ENCODE measurements at regions not wholly inside any gene's neighbourhood (a gene's known extent, or its start where the extent isn't known, plus 50 kb on each side); places are given as distances from the start of the nearest gene placed in this dataset.

DNA sequence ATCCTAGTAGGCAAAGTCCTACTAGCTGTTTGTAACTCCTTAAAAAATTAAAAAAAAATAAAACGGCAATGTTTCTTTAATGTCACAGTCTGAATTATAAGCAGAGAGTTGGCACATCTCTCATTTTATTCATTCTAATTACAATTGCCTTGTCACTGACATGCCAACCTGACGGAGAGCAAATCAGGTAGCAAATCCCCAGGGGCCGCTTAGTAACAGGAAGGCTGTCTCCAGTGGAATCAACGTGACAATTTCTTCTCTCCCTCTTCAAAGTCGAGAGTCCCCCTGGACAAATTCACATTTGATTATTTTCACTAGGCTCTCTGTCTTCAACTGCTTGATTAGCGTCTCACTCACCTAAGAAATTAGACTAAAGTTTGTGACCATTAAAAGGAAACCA, 1598.9 kb upstream of the PIK3C3 start:
- H3K4me3 Mint-ChIP-seq (ENCODE audit: unreplicated experiment) = no peak overlapping the region
- no peaks in the 10 kb centered on the region for H3K9me3 ChIP-seq (ENCODE audit: insufficient read depth, low read depth, low read length)
- H3K9me3 Mint-ChIP-seq (ENCODE audit: unreplicated experiment) = no peaks in the 10 kb centered on the region
- H3K4me1 ChIP-seq (ENCODE audit: insufficient read depth, low read length) = no peaks in the 10 kb centered on the region
- TF ChIP-seq, protein P1, sequence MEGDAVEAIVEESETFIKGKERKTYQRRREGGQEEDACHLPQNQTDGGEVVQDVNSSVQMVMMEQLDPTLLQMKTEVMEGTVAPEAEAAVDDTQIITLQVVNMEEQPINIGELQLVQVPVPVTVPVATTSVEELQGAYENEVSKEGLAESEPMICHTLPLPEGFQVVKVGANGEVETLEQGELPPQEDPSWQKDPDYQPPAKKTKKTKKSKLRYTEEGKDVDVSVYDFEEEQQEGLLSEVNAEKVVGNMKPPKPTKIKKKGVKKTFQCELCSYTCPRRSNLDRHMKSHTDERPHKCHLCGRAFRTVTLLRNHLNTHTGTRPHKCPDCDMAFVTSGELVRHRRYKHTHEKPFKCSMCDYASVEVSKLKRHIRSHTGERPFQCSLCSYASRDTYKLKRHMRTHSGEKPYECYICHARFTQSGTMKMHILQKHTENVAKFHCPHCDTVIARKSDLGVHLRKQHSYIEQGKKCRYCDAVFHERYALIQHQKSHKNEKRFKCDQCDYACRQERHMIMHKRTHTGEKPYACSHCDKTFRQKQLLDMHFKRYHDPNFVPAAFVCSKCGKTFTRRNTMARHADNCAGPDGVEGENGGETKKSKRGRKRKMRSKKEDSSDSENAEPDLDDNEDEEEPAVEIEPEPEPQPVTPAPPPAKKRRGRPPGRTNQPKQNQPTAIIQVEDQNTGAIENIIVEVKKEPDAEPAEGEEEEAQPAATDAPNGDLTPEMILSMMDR (IDR thresholded peaks at IDR 0.05; ENCODE audit: insufficient read depth, low read depth, low read length) = no peak
- no peak for TF ChIP-seq EZH2 (IDR thresholded peaks at IDR 0.05; ENCODE audit: insufficient read depth, low read length)
- H3K27ac Mint-ChIP-seq (ENCODE audit: unreplicated experiment) = no peak overlapping the region
- H3K27me3 Mint-ChIP-seq (ENCODE audit: low read depth, unreplicated experiment) = no peaks in the 10 kb centered on the region
- no peak overlapping the region for H3K4me2 ChIP-seq (ENCODE audit: low read length)
- no peaks in the 10 kb centered on the region for H3K79me2 ChIP-seq (ENCODE audit: insufficient read depth, low read length)
- H4K20me1 ChIP-seq (ENCODE audit: insufficient read depth, low read length) = no peaks in the 10 kb centered on the region
- no peaks in the 10 kb centered on the region for H3K36me3 ChIP-seq (ENCODE audit: insufficient read depth, low read length)
- no peaks in the 10 kb centered on the region for H3K27me3 ChIP-seq (ENCODE audit: insufficient read depth, low read length)
- DNase-seq (ENCODE audit: low read depth) = no peak
- no peaks in the 10 kb centered on the region for H3K4me1 Mint-ChIP-seq (ENCODE audit: low read depth, unreplicated experiment)
- no peak overlapping the region for H3K9ac ChIP-seq (ENCODE audit: low read length)
- no peak overlapping the region for H3K4me3 ChIP-seq (ENCODE audit: insufficient read depth, low read depth, low read length)
- no peaks in the 10 kb centered on the region for H3K36me3 Mint-ChIP-seq (ENCODE audit: low read depth, unreplicated experiment)
- H3K27ac ChIP-seq (ENCODE audit: low read depth, low read length) = no peak overlapping the region
- no peak for FAIRE-seq
- H2AFZ ChIP-seq (ENCODE audit: low read depth, low read length) = no peak overlapping the region

DNA sequence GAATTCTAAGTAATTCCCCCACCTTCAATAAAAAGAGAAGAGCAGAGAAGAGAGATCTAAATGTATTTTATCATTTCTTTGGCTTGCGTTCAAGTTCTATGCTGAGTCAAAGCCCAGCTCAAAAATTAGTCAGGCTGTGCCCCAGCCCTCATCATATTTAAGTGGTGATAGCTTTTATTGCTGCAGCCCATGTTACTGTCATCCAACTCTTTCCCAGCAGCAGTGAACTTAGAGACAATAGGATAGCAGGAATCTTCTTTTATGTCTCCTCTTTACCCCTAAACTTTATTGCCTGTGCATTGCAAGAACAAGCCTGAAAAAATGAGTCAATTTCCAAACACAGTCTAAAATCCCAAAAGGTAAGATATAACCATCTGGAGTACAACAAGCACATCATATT, 1599.3 kb upstream of the PIK3C3 start:
- H3K4me1 Mint-ChIP-seq (ENCODE audit: low read depth, unreplicated experiment) = no peaks in the 10 kb centered on the region
- Histone ChIP-seq H3K27me3 (ENCODE audit: insufficient read depth, low read length) (no peaks in the 10 kb centered on the region), H3K27ac (ENCODE audit: low read depth, low read length) (no peak overlapping the region), H4K20me1 (ENCODE audit: insufficient read depth, low read length) (no peaks in the 10 kb centered on the region), H3K4me3 (ENCODE audit: insufficient read depth, low read depth, low read length) (no peak overlapping the region), H3K9ac (ENCODE audit: low read length) (no peak overlapping the region), H3K4me1 (ENCODE audit: insufficient read depth, low read length) (no peaks in the 10 kb centered on the region), H3K4me2 (ENCODE audit: low read length) (no peak overlapping the region), H3K9me3 (ENCODE audit: insufficient read depth, low read depth, low read length) (no peaks in the 10 kb centered on the region), H2AFZ (ENCODE audit: low read depth, low read length) (no peak overlapping the region), H3K36me3 (ENCODE audit: insufficient read depth, low read length) (no peaks in the 10 kb centered on the region), H3K79me2 (ENCODE audit: insufficient read depth, low read length) (no peaks in the 10 kb centered on the region)
- DNase-seq (ENCODE audit: low read depth) = peak; percentile 23
- no peaks in the 10 kb centered on the region for H3K9me3 Mint-ChIP-seq (ENCODE audit: unreplicated experiment)
- no peaks in the 10 kb centered on the region for H3K27me3 Mint-ChIP-seq (ENCODE audit: low read depth, unreplicated experiment)
- TF ChIP-seq, protein P1 (IDR thresholded peaks at IDR 0.05; ENCODE audit: insufficient read depth, low read depth, low read length) = no peak
- no peak for TF ChIP-seq EZH2 (IDR thresholded peaks at IDR 0.05; ENCODE audit: insufficient read depth, low read length)
- no peaks in the 10 kb centered on the region for H3K36me3 Mint-ChIP-seq (ENCODE audit: low read depth, unreplicated experiment)
- FAIRE-seq = no peak
- H3K4me3 Mint-ChIP-seq (ENCODE audit: unreplicated experiment) = no peak overlapping the region
- no peak overlapping the region for H3K27ac Mint-ChIP-seq (ENCODE audit: unreplicated experiment)

DNA sequence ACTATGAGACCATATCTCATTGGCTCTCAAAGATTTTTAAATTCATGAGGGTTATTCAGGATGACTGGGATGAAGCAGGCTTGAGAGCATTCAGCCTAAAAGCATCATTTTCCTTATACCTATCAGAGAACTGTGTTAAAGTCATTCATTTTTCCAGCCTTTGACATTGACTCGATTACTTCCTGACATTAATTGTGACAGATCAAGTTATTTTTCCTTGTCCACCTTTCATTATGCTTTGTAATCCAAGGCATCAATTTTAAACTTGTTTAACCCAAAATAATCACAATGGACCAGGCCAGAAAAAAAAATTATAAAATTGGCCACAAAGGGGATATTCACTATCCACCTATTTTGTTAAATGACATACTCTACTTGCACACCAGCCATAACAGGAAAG, 1606.8 kb upstream of the PIK3C3 start:
- FAIRE-seq = no peak
- Mint-ChIP-seq H3K4me3 (ENCODE audit: unreplicated experiment) (no peak overlapping the region), H3K27me3 (ENCODE audit: low read depth, unreplicated experiment) (no peaks in the 10 kb centered on the region), H3K4me1 (ENCODE audit: low read depth, unreplicated experiment) (no peaks in the 10 kb centered on the region), H3K27ac (ENCODE audit: unreplicated experiment) (no peak overlapping the region), H3K9me3 (ENCODE audit: unreplicated experiment) (no peaks in the 10 kb centered on the region), H3K36me3 (ENCODE audit: low read depth, unreplicated experiment) (no peaks in the 10 kb centered on the region)
- DNase-seq (ENCODE audit: low read depth) = no peak
- Histone ChIP-seq H3K9me3 (ENCODE audit: insufficient read depth, low read depth, low read length) (no peaks in the 10 kb centered on the region), H3K79me2 (ENCODE audit: insufficient read depth, low read length) (no peaks in the 10 kb centered on the region), H4K20me1 (ENCODE audit: insufficient read depth, low read length) (no peaks in the 10 kb centered on the region), H3K9ac (ENCODE audit: low read length) (no peak overlapping the region), H2AFZ (ENCODE audit: low read depth, low read length) (no peak overlapping the region), H3K4me1 (ENCODE audit: insufficient read depth, low read length) (no peaks in the 10 kb centered on the region), H3K4me2 (ENCODE audit: low read length) (no peak overlapping the region), H3K36me3 (ENCODE audit: insufficient read depth, low read length) (no peaks in the 10 kb centered on the region), H3K27ac (ENCODE audit: low read depth, low read length) (no peak overlapping the region), H3K4me3 (ENCODE audit: insufficient read depth, low read depth, low read length) (no peak overlapping the region), H3K27me3 (ENCODE audit: insufficient read depth, low read length) (no peaks in the 10 kb centered on the region)
- TF ChIP-seq EZH2 (IDR thresholded peaks at IDR 0.05; ENCODE audit: insufficient read depth, low read length) = no peak
- TF ChIP-seq, protein P1 (IDR thresholded peaks at IDR 0.05; ENCODE audit: insufficient read depth, low read depth, low read length) = no peak
